GM10248 (cell line): ENCODE measurements at regions not wholly inside any gene's neighbourhood (a gene's known extent, or its start where the extent isn't known, plus 50 kb on each side); places are given as distances from the start of the nearest gene placed in this dataset.

Experiments used
- CTCF ChIA-PET: fragments of 300-600 bp; sonication (Branson Sonifier 250); formaldehyde crosslinking; extraction: SDS; loops from one replicate; lab custom pipeline; 2021; ENCODE audit warnings: antibody characterized with exemption; lab: Yijun Ruan, JAX
- POLR2A ChIA-PET: fragments of 350-650 bp; sonication (Branson Sonifier 250); formaldehyde crosslinking; extraction: SDS; loops from one replicate; lab custom pipeline; 2020; ENCODE audit warnings: antibody characterized with exemption; lab: Yijun Ruan, JAX
- DNase-seq: peaks from one replicate; pipeline ENCODE4 v3.0.0; 2012; ENCODE audit errors: extremely low spot score
- CTCF ChIP-seq: IDR thresholded peaks from 2 replicates; pipeline ENCODE4 v1.5.1; 2012; ENCODE audit warnings: mild to moderate bottlenecking, low read depth; ENCODE audit errors: extremely low read depth, missing control alignments, control extremely low read depth

- POLR2A ChIA-PET: no interaction called here
- CTCF ChIA-PET: interaction anchor here (0.6 to 4.5 kb wide), 50 partner anchors 9 to 730 kb away, joined by 3 to 80 read pairs (median 4); partner anchors contain the start of genes BOD1 and NSG2
- no peak for DNase-seq
- no peak for TF ChIP-seq CTCF
These were observed 266.7 kb downstream of the NSG2 start for GRCh38 chr5:174312270-174312617.

- no peak for TF ChIP-seq CTCF
- POLR2A ChIA-PET: no interaction called here
- CTCF ChIA-PET: interaction anchor here (0.6 to 4.5 kb wide), 44 partner anchors 9 to 729 kb away, joined by 3 to 80 read pairs (median 4); partner anchors contain the start of genes BOD1 and NSG2
- no peak for DNase-seq
These were observed 267.1 kb downstream of the NSG2 start for GRCh38 chr5:174312641-174313040.

GRCh38 chr5:174313615-174314014 is 268.1 kb downstream of the NSG2 start:
- ChIA-PET POLR2A (no interaction called here), CTCF (interaction anchor here (1.1 to 2.7 kb wide), 3 partner anchors 268 to 695 kb away, joined by 3 to 11 read pairs (median 9); partner anchors contain the start of gene NSG2)
- no peak for DNase-seq
- no peak for TF ChIP-seq CTCF

- no peak for DNase-seq
- no peak for TF ChIP-seq CTCF
- ChIA-PET POLR2A (no interaction called here), CTCF (interaction anchor here (0.7 to 2.7 kb wide), 4 partner anchors 14 to 696 kb away, joined by 3 to 11 read pairs (median 6); partner anchors contain the start of gene NSG2)
These were observed 268.8 kb downstream of the NSG2 start for GRCh38 chr5:174314261-174314660.

GRCh38 chr5:174315471-174315870 is 270.0 kb downstream of the NSG2 start:
- TF ChIP-seq CTCF: no peak
- no peak for DNase-seq
- CTCF ChIA-PET: interaction anchor here (1.7 to 2.7 kb wide), 3 partner anchors 11 to 697 kb away, joined by 7 to 11 read pairs (median 9); partner anchors contain the start of gene NSG2
- POLR2A ChIA-PET: no interaction called here

- ChIA-PET POLR2A (no interaction called here), CTCF (interaction anchor here (1.7 to 2.7 kb wide), 3 partner anchors 11 to 698 kb away, joined by 7 to 11 read pairs (median 9); partner anchors contain the start of gene NSG2)
- no peak for TF ChIP-seq CTCF
- DNase-seq: no peak
These were observed 270.4 kb downstream of the NSG2 start for GRCh38 chr5:174315871-174316270.
